Activated naive CD8-positive, alpha-beta T cell treated with anti-CD3 and anti-CD28 coated beads, Interleukin-2, amount 50 U/mL, for 16 hours (primary cell): ENCODE measurements at regions not wholly inside any gene's neighbourhood (a gene's known extent, or its start where the extent isn't known, plus 50 kb on each side); places are given as distances from the start of the nearest gene placed in this dataset.
"Not testable (repeated sequence)": the region's sequence is repeated elsewhere in the genome, so short reads cannot be mapped to it uniquely, and the experiment has no call there.

Source experiments
- DNase-seq: peaks from one replicate; pipeline ENCODE4 v3.0.0-alpha.2; 2020; ENCODE audit warnings: low read depth, low spot score

- no peak for DNase-seq
These were observed 112.5 kb upstream of the PAXBP1 start for GRCh38 chr21:32884062-32884461.

DNA sequence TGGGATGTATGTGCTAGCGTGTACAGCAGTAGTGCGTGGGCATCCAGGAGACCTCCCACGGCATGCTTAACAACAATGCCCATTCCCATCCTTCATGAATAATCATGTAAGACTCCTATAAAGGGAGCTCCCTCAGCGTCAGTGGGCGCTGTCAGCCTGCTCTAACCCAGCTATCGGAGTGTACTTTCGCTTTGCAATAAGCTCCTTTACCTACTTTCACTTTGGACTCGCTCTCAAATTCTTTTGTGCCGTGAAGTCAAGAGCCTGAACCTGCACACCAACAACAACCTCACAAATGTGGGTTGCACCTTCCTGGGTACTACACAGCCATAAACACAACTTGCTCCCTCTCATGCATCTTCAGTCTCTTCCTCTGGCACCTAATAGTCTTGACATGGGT is 114.8 kb upstream of the PAXBP1 start:
- no peak for DNase-seq

DNA sequence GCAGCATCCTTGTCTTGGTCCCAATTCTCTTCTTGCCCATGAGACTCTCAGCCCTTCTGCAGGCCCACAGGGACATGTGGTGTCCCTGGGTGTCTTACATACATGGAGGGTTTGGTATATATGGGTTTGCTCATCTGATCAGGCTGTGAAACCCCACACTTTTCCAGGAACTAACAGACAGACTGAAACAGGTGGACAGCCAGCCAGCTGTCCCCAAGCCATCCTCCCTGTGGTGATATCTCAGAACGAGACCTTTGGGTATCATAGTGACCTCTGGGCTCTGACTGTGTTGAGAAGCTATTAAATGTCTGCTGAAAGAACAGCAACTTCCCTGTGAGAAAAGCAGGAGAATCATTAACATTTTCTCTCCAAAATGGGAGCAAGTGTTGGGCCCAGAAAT is 115.5 kb upstream of the PAXBP1 start:
- no peak for DNase-seq

GRCh38 chr21:32888971-32889370 is 117.4 kb upstream of the PAXBP1 start:
- DNase-seq: no peak

DNA sequence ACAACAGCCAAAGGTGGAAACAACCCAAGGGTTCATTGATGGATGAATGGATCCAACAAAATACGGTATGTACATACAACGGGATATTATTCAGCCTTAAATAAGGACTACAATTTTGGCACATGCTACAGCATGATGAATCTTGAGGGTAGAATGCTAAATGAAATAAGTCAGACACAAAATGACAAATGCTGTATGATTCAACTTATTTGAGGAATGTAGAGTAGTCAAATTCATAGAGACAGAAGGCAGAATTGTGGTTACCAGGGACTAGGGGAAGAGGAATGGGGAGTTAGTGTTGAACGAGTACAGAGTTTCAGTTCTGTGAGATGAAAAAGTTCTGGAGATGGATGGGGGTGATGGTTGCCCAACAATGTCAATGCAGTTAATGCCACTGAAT is 118.0 kb upstream of the PAXBP1 start:
- no peak for DNase-seq

DNA sequence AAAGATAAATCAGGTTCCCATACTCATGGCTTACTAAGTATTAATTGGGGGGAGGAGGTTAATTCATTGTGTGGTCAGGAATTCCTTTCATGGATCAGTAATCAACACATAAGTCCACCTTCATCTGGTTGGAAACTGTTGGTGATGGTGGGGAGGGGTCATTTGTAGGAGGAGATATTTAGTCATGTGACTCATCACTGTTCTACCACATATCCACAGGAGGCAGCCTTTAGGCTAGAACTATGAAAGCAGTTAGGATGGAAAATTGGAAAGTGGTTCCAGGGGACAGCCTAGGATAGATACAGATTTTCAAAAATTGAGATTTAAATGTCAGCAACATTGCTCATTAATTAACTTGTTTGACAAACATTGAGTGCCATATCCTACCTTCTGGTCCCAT is 122.8 kb upstream of the PAXBP1 start:
- DNase-seq: no peak

DNA sequence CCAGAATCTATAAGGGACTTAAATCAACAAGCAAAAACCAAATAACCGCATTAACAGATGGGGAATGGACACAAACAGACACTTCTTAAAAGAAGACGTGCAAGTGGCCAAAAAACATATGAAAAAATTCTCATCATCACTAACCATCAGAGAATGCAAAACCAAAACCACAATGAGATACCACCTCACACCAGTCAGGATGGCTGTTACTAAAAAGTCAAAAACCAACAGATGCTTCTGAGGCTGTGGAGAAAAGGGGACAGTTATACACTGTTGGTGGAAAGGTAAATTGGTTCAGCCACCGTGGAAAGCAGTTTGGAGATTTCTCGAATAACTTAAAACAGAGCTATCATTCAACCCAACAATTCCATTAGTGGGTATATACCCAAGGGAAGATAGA is 124.9 kb upstream of the OLIG2 start:
- no peak for DNase-seq

GRCh38 chr21:32907521-32907920 is 118.2 kb upstream of the OLIG2 start:
- no peak for DNase-seq

DNA sequence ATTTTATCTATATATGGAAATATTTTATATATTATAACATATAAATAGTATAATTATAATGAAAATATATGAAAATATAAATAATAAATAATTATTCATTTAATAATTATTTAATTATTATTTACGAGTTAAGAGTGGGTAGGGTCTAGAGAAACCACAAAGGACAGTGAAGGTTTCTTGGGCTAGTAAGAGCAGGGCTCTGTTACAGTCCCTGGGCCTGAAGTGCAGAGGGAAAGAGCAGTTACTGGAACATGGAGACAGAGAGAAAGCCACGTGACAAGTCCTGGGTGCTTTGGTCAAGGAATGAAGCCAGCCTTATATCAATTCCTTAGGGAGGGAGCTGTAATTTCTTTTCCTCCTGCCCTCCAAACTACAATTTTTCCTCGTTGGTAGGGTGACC is 117.2 kb upstream of the OLIG2 start:
- DNase-seq: no peak

DNA sequence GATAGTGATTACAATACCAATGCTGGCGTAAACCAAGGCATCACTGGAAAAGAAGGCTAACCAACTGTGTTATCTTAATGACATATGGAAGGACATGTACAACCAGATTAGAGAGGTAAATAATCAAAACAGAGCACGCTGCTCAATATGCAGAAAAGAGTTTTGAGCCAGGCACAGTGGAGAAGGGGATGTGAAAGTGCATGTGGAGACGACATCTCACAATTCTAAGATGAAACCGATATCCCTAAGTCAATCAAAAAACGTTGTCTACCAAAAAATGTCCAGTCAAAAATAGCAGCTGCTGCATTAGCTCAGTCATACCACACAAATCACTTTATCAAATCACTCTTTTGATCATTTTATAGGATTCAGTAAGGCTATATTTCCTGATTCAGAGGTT is 116.3 kb upstream of the OLIG2 start:
- no peak for DNase-seq

DNA sequence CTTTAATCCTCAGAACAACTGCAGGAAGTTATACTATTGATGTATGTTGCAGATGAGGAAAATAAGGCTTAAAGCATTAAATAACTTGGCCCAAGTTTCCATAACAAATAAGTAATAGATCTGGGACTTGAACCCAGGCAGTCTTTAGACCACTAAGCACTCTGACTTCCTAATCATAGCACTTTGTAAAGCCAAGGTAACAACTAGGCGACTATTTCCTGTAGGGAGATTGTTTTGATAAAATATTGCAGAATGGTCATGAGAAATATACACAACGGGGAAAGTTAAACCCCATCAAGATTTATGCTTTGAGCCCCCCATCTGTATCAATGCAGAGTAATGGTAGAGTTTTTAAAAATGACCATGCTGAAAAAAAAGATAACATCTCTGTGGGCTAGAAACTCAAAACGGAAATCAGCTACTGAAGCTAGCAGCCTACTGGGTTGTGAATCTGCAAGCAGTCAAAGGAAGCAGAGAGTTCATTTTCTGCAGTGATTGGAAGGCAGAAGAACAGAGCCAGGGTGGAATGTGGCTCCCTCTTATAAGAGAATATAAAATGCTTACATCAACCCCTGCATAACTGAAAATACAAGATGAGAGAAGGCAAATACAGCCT is 111.2 kb upstream of the OLIG2 start:
- no peak for DNase-seq

- no peak for DNase-seq
These were observed 110.6 kb upstream of the OLIG2 start for GRCh38 chr21:32915099-32915498.

- no peak for DNase-seq
These were observed 109.6 kb upstream of the OLIG2 start for GRCh38 chr21:32916088-32916487.

GRCh38 chr21:32916522-32917099 is 109.1 kb upstream of the OLIG2 start:
- DNase-seq: no peak

DNA sequence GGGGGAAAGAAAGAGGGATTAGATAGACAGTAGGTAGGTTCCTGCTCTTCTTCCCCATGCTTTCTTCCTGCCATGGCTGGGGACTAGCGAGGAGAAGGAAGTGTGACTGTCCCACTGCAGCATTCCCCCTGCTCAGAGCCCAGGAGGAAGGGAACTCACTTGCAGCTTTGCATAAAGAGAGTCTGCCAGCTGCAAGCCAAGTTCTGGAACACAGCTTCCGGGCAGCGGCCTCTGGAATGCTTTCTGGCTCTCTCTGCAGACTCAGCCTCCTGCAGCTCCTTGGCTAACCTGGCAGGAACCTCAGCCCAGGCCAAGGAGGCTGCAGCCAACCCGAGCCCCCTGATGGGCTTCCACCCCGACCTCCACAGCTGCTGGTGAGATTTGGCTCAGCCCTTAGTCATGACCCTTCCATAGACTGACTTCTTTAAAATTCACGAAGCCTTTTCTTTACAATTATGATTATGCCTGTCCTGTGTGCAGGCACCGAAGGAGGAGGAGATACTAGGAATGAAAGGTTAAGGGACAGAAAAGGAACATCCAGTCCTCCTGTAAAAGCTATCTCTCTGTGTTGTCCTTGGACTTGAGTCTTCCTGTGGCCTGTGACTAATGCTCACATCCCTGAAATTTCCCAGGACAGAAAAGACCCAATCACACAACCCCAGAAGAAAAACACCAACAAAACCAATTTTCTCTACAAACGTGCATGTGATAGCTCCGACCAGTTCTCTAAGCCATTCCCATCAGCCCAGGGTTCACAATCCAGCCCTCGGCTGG is 108.2 kb upstream of the OLIG2 start:
- no peak for DNase-seq

- no peak for DNase-seq
These were observed 107.1 kb upstream of the OLIG2 start for GRCh38 chr21:32918478-32919120.

DNA sequence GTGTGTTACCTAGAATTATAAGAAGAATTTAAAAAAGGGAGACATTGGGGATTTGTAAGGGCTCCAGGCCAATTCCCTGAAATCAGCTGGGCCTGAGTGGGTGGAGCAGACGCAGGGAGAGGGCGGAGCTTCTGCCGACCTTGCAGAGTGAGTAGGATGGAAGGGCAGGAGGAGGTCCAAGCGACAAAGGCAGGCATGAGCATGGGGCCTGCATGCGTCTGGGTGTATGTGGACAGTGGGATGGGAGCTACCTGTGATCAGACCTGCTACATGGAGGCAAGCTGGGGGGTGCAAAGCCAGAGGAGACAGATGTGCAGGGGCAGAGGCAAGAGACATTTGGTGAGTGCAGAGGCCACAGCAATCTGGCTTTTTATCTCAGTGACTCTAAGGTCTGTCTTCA is 105.3 kb upstream of the OLIG2 start:
- no peak for DNase-seq

GRCh38 chr21:32921632-32922230 is 104.0 kb upstream of the OLIG2 start:
- no peak for DNase-seq

DNA sequence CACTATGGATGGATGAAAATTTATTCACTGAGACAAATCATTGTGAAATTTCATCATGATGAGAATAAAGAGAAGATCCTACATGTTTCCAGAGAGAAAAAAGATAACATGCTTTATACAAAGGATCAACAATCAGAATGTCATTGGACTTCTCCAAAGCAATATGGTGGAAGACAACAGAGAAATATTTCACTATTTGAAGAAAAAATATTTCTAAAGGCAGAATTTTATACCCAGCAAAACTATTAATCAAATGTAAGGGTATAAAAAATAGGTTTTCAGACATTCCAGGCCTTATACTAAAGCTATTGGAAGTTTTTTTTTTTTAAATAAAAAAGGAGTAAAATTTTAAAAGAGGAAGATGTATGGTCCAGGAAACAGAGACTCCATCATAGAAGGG is 100.6 kb upstream of the OLIG2 start:
- DNase-seq: no peak

- DNase-seq: no peak
These were observed 96.1 kb upstream of the OLIG2 start for GRCh38 chr21:32929633-32930038.

DNA sequence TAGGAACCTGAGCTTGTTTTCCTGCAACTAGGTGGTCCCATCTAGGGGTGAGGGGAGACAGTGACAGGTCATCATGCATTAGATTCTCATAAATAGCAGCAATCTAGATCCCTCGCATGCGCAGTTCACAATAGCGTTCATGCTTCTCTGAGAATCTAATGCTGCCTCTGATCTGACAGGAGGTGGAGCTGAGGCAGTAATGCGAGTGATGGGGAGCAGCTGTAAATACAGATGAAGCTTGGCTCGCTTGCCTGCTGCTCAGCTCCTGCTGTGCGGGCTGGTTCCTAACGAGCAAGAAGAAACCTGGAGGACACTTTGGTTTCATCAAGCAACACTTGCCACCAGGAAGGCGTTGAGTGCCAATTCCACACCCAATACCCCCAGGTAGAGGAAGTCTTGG is 95.1 kb upstream of the OLIG2 start:
- no peak for DNase-seq

- DNase-seq: not testable (repeated sequence)
These were observed 91.7 kb upstream of the OLIG2 start for GRCh38 chr21:32934068-32934467.
